ENCODE measurements at regions not wholly inside any gene's neighbourhood (a gene's known extent, or its start where the extent isn't known, plus 50 kb on each side); places are given as distances from the start of the nearest gene placed in this dataset.

- TF ChIP-seq EZH2 (IDR thresholded peaks at IDR 0.05; ENCODE audit: insufficient read depth, poor library complexity, severe bottlenecking) (no peak), EZH2phosphoT487 (IDR thresholded peaks at IDR 0.05; ENCODE audit: insufficient read depth, low read depth) (no peak)
Measured at GRCh38 chr6:156160795-156161165, 616.4 kb upstream of the ARID1B start.

Measured in GM23248 (cell line).